ENCODE measurements at regions not wholly inside any gene's neighbourhood (a gene's known extent, or its start where the extent isn't known, plus 50 kb on each side); places are given as distances from the start of the nearest gene placed in this dataset.

DNA sequence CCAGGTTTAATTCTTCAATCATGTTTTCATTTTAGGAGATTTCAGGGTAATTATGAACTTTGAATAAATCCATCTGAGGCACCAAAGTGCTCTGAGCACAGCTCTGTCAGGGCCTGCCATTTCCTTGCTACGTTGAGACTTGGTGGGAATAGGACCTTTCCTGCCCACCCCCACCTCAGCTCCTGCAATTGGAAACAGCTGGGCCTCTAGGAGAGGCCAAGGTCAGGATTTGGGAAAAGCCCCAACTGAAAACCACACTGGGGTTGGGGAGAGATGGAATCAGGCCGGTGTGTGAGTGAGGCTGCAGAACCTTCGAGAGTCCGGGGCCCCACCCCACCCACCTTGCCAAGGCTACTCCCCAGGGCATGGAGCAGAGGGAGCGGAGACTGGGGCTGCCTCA lies 212.7 kb upstream of the BCOR start:
- Histone ChIP-seq H3K9me1 (replicated peaks; ENCODE audit: control insufficient read depth, extremely low read depth, insufficient read depth, low read length) (no peaks in the 10 kb centered on the region), H3K79me2 (ENCODE audit: control insufficient read depth, insufficient read depth, low read length) (no peaks in the 10 kb centered on the region), H4K20me1 (replicated peaks; ENCODE audit: control insufficient read depth, extremely low read depth, insufficient read depth, low read length) (no peaks in the 10 kb centered on the region), H2AFZ (ENCODE audit: low read depth, low read length) (no peak overlapping the region), H3K9ac (replicated peaks; ENCODE audit: extremely low read depth, insufficient read depth, low read length) (no peak overlapping the region), H3K27me3 (ENCODE audit: control insufficient read depth in 2 of 2, insufficient read depth in 2 of 2, low read length in 2 of 2) (no peaks in the 10 kb centered on the region), H3K4me2 (ENCODE audit: insufficient read depth, low read length) (no peak overlapping the region), H3K4me3 (replicated peaks in 1 of 3; ENCODE audit: insufficient read depth in 1 of 3, low read depth in 1 of 3, low read length in 3 of 3) (no peak overlapping the region), H3K36me3 (ENCODE audit: control insufficient read depth in 2 of 2, extremely low read depth in 1 of 2, insufficient read depth in 2 of 2, low read length in 2 of 2) (no peaks in the 10 kb centered on the region), H3K27ac (ENCODE audit: insufficient read depth, low read depth, low read length) (no peak overlapping the region), H3K9me3 (replicated peaks; ENCODE audit: control insufficient read depth, insufficient read depth, low read length) (no peaks in the 10 kb centered on the region), H3K4me1 (ENCODE audit: control insufficient read depth, extremely low read depth, insufficient read depth, low read length) (no peaks in the 10 kb centered on the region)
- CTCF ChIA-PET = no interaction called here
- dilution Hi-C loops (cut with MboI; ENCODE audit: extremely low pct_ligation_motif_present, low sequenced_read_pairs) = no loop called here
- POLR2A ChIA-PET = no interaction called here
- no peak for DNase-seq (ENCODE audit: low read depth, low spot score)
- TF ChIP-seq MYC (IDR thresholded peaks at IDR 0.05; ENCODE audit: low read depth, low read length) (no peak), JUN (IDR thresholded peaks at IDR 0.05; ENCODE audit: borderline replicate concordance, insufficient read depth, insufficient read length, low read depth) (no peak), GATA2 (IDR thresholded peaks at IDR 0.05; ENCODE audit: insufficient read depth, insufficient read length, low read depth, low read length) (no peak), EZH2 (IDR thresholded peaks at IDR 0.05; ENCODE audit: borderline replicate concordance, low read depth, low read length, severe bottlenecking) (no peak)
- TF ChIP-seq, protein P1, sequence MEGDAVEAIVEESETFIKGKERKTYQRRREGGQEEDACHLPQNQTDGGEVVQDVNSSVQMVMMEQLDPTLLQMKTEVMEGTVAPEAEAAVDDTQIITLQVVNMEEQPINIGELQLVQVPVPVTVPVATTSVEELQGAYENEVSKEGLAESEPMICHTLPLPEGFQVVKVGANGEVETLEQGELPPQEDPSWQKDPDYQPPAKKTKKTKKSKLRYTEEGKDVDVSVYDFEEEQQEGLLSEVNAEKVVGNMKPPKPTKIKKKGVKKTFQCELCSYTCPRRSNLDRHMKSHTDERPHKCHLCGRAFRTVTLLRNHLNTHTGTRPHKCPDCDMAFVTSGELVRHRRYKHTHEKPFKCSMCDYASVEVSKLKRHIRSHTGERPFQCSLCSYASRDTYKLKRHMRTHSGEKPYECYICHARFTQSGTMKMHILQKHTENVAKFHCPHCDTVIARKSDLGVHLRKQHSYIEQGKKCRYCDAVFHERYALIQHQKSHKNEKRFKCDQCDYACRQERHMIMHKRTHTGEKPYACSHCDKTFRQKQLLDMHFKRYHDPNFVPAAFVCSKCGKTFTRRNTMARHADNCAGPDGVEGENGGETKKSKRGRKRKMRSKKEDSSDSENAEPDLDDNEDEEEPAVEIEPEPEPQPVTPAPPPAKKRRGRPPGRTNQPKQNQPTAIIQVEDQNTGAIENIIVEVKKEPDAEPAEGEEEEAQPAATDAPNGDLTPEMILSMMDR (IDR thresholded peaks at IDR 0.05; ENCODE audit: extremely low read depth in 1 of 2, insufficient read depth in 1 of 2, low read depth in 1 of 2, low read length in 2 of 2) = no peak
- TF ChIP-seq, protein P2, sequence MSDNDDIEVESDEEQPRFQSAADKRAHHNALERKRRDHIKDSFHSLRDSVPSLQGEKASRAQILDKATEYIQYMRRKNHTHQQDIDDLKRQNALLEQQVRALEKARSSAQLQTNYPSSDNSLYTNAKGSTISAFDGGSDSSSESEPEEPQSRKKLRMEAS (IDR thresholded peaks at IDR 0.05; ENCODE audit: insufficient read depth, insufficient read length) = no peak
- intact Hi-C loops (cut with micrococcal nuclease) = no loop called here
- no peak for FAIRE-seq
- no TSS peak for BruUV-seq (replicated peaks)

DNA sequence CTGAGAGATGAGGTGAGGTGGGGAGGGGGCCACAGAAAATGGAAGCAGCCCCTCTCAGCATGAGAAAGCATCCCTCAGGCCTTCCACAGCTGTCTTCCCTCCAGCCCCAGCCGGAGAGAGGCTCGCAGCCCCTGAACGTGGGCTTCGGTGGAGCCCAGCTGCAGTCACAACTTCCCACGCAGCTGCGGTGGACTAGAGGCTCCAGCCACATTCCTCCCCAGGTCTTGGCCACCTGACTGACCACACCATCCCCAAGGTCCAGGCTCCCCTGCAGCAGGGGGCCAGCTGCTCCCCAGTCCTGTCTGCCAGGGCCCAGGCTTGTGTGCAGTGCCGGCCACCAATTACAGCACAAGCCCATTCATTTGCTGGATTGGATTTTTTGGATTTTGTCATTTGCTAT lies 212.3 kb upstream of the BCOR start:
- TF ChIP-seq, protein P1 (IDR thresholded peaks at IDR 0.05; ENCODE audit: extremely low read depth in 1 of 2, insufficient read depth in 1 of 2, low read depth in 1 of 2, low read length in 2 of 2) = no peak
- TF ChIP-seq, protein P2 (IDR thresholded peaks at IDR 0.05; ENCODE audit: insufficient read depth, insufficient read length) = no peak
- TF ChIP-seq EZH2 (IDR thresholded peaks at IDR 0.05; ENCODE audit: borderline replicate concordance, low read depth, low read length, severe bottlenecking) = no peak
- no peak for TF ChIP-seq GATA2 (IDR thresholded peaks at IDR 0.05; ENCODE audit: insufficient read depth, insufficient read length, low read depth, low read length)
- TF ChIP-seq POLR2A (IDR thresholded peaks at IDR 0.05; ENCODE audit: low read depth, low read length) = no peak
- TF ChIP-seq FOS (IDR thresholded peaks at IDR 0.05; ENCODE audit: borderline replicate concordance, insufficient read depth, low read length) = no peak
- TF ChIP-seq MYC (IDR thresholded peaks at IDR 0.05; ENCODE audit: low read depth, low read length) = no peak
- no peak for TF ChIP-seq POLR2AphosphoS5 (IDR thresholded peaks at IDR 0.05; ENCODE audit: insufficient read depth, low read depth, low read length)
- TF ChIP-seq JUN (IDR thresholded peaks at IDR 0.05; ENCODE audit: borderline replicate concordance, insufficient read depth, insufficient read length, low read depth) = no peak
- H3K36me3 ChIP-seq (ENCODE audit: control insufficient read depth in 2 of 2, extremely low read depth in 1 of 2, insufficient read depth in 2 of 2, low read length in 2 of 2) = no peaks in the 10 kb centered on the region
- no peak overlapping the region for H3K4me3 ChIP-seq (replicated peaks in 1 of 3; ENCODE audit: insufficient read depth in 1 of 3, low read depth in 1 of 3, low read length in 3 of 3)
- H3K4me2 ChIP-seq (ENCODE audit: insufficient read depth, low read length) = no peak overlapping the region
- ChIA-PET POLR2A (no interaction called here), CTCF (no interaction called here)
- no peaks in the 10 kb centered on the region for H3K9me1 ChIP-seq (replicated peaks; ENCODE audit: control insufficient read depth, extremely low read depth, insufficient read depth, low read length)
- no peak overlapping the region for H3K27ac ChIP-seq (ENCODE audit: insufficient read depth, low read depth, low read length)
- no peaks in the 10 kb centered on the region for H3K27me3 ChIP-seq (ENCODE audit: control insufficient read depth in 2 of 2, insufficient read depth in 2 of 2, low read length in 2 of 2)
- intact Hi-C loops (cut with micrococcal nuclease) (no loop called here), dilution Hi-C loops (cut with MboI; ENCODE audit: extremely low pct_ligation_motif_present, low sequenced_read_pairs) (no loop called here)
- FAIRE-seq = no peak
- DNase-seq (ENCODE audit: low read depth, low spot score) = no peak
- H2AFZ ChIP-seq (ENCODE audit: low read depth, low read length) = no peak overlapping the region
- no TSS peak for BruUV-seq (replicated peaks)
- H3K4me1 ChIP-seq (ENCODE audit: control insufficient read depth, extremely low read depth, insufficient read depth, low read length) = no peaks in the 10 kb centered on the region
- no peak overlapping the region for H3K9ac ChIP-seq (replicated peaks; ENCODE audit: extremely low read depth, insufficient read depth, low read length)
- no peaks in the 10 kb centered on the region for H3K79me2 ChIP-seq (ENCODE audit: control insufficient read depth, insufficient read depth, low read length)
- no peaks in the 10 kb centered on the region for H4K20me1 ChIP-seq (replicated peaks; ENCODE audit: control insufficient read depth, extremely low read depth, insufficient read depth, low read length)
- H3K9me3 ChIP-seq (replicated peaks; ENCODE audit: control insufficient read depth, insufficient read depth, low read length) = no peaks in the 10 kb centered on the region

All from endothelial cell of umbilical vein (primary cell).